Neuron (in vitro differentiated cells): ENCODE measurements at regions not wholly inside any gene's neighbourhood (a gene's known extent, or its start where the extent isn't known, plus 50 kb on each side); places are given as distances from the start of the nearest gene placed in this dataset.

Experiments
- H2AFZ ChIP-seq: one replicate; pipeline ENCODE4 v1.6.1; 2013; ENCODE audit warnings: low read depth, mild to moderate bottlenecking, inconsistent platforms, low read length, moderate library complexity
- H3K27me3 ChIP-seq: one replicate; pipeline ENCODE4 v1.6.1; 2013; ENCODE audit warnings: low read length; ENCODE audit not compliant: insufficient read depth
- H3K36me3 ChIP-seq: one replicate; pipeline ENCODE4 v1.6.1; 2013; ENCODE audit warnings: low read length; ENCODE audit not compliant: insufficient read depth
- H3K4me1 ChIP-seq: one replicate; pipeline ENCODE4 v1.6.1; 2013; ENCODE audit warnings: low read length; ENCODE audit not compliant: insufficient read depth
- H3K4me3 ChIP-seq: 2 replicates; pipeline ENCODE4 v1.5.1; 2013; ENCODE audit warnings: mild to moderate bottlenecking, low read length, moderate library complexity
- H3K9me3 ChIP-seq: one replicate; pipeline ENCODE4 v1.6.1; 2013; ENCODE audit warnings: low read length

- Histone ChIP-seq H3K9me3 (no peaks in the 10 kb centered on the region), H3K4me3 (no peak overlapping the region), H3K4me1 (no peaks in the 10 kb centered on the region), H3K27me3 (no peaks in the 10 kb centered on the region), H2AFZ (no peak overlapping the region), H3K36me3 (no peaks in the 10 kb centered on the region)
Observed at GRCh38 chr1:78825561-78825960, 175.9 kb downstream of the IFI44 start.

- Histone ChIP-seq H3K4me1 (no peaks in the 10 kb centered on the region), H3K27me3 (no peaks in the 10 kb centered on the region), H3K9me3 (no peaks in the 10 kb centered on the region), H3K4me3 (no peak overlapping the region), H2AFZ (no peak overlapping the region), H3K36me3 (no peaks in the 10 kb centered on the region)
Observed at GRCh38 chr1:78829644-78830043, 176.9 kb downstream of the ADGRL4 start.

GRCh38 chr1:78830321-78830720 is 176.2 kb downstream of the ADGRL4 start:
- no peak overlapping the region for H3K4me3 ChIP-seq
- H3K9me3 ChIP-seq, result no peaks in the 10 kb centered on the region
- H3K27me3 ChIP-seq, result no peaks in the 10 kb centered on the region
- H3K36me3 ChIP-seq, result no peaks in the 10 kb centered on the region
- H3K4me1 ChIP-seq, result no peaks in the 10 kb centered on the region
- H2AFZ ChIP-seq, result no peak overlapping the region

GRCh38 chr1:78831731-78832360 is 174.7 kb downstream of the ADGRL4 start:
- Histone ChIP-seq H3K27me3 (no peaks in the 10 kb centered on the region), H2AFZ (no peak overlapping the region), H3K4me1 (no peaks in the 10 kb centered on the region), H3K4me3 (no peak overlapping the region), H3K9me3 (no peaks in the 10 kb centered on the region), H3K36me3 (no peaks in the 10 kb centered on the region)

- H3K36me3 ChIP-seq, result no peaks in the 10 kb centered on the region
- no peaks in the 10 kb centered on the region for H3K27me3 ChIP-seq
- no peaks in the 10 kb centered on the region for H3K9me3 ChIP-seq
- H2AFZ ChIP-seq, result no peak overlapping the region
- H3K4me3 ChIP-seq, result no peak overlapping the region
- H3K4me1 ChIP-seq, result no peaks in the 10 kb centered on the region
Observed at GRCh38 chr1:78833491-78833890, 173.0 kb downstream of the ADGRL4 start.

- H3K4me3 ChIP-seq, result no peak overlapping the region
- no peak overlapping the region for H2AFZ ChIP-seq
- H3K36me3 ChIP-seq, result no peaks in the 10 kb centered on the region
- H3K27me3 ChIP-seq, result no peaks in the 10 kb centered on the region
- no peaks in the 10 kb centered on the region for H3K9me3 ChIP-seq
- no peaks in the 10 kb centered on the region for H3K4me1 ChIP-seq
Observed at GRCh38 chr1:78834201-78834741, 172.3 kb downstream of the ADGRL4 start.

GRCh38 chr1:78836726-78837125 is 169.8 kb downstream of the ADGRL4 start:
- no peak overlapping the region for H2AFZ ChIP-seq
- H3K4me3 ChIP-seq, result no peak overlapping the region
- H3K27me3 ChIP-seq, result no peaks in the 10 kb centered on the region
- H3K9me3 ChIP-seq, result no peaks in the 10 kb centered on the region
- H3K36me3 ChIP-seq, result no peaks in the 10 kb centered on the region
- H3K4me1 ChIP-seq, result peaks cover 5% of the 10 kb centered on the region

GRCh38 chr1:78839704-78840277 is 166.7 kb downstream of the ADGRL4 start:
- no peak overlapping the region for H2AFZ ChIP-seq
- no peaks in the 10 kb centered on the region for H3K36me3 ChIP-seq
- H3K9me3 ChIP-seq, result no peaks in the 10 kb centered on the region
- H3K27me3 ChIP-seq, result no peaks in the 10 kb centered on the region
- no peak overlapping the region for H3K4me3 ChIP-seq
- peaks cover 5% of the 10 kb centered on the region for H3K4me1 ChIP-seq
